NCI-H345 (cell line): ENCODE measurements at regions not wholly inside any gene's neighbourhood (a gene's known extent, or its start where the extent isn't known, plus 50 kb on each side); places are given as distances from the start of the nearest gene placed in this dataset.
A peak's percentile ranks its signal among the peaks of the same experiment; 100 is the strongest.

Experiments
- DNase-seq: peaks from one replicate; lab custom pipeline; 2025; lab: John Stamatoyannopoulos, UW

DNA sequence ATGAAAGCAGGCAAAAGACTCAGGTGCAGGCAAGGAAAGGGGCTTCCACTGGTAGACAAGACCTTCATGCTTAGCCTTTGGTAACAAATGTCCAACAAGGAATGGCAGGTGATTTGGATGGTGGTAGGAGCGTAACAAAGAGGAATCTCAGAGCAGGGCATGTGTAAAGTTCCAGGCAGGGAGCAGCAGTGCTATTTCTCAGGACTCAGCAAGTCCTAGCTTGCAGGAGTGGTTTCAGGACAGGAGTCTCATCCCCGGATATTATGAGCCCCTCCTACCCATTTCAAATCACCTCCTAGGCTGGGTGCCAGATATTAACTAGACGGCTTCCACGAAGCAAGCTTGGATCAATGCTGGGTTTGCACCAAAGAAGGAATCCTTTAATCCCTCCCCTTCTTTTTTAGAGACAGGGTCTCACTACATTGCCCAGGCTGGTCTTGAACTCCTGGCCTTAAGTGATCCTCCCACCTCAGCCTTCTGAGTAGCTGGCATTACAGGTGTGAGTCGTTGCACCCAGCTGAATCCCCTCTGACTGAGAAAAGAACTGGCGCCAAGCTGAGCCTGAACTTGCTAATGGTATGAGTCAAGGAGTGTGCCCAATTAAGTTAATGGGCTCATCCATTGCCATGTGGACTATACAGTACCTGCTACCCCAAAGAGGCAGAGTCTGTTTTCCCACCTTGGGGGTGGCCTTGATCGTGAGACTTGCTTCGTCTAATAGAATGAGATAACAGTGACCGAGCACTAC, 190.3 kb downstream of the ARL4C start:
- DNase-seq, result no peak

DNA sequence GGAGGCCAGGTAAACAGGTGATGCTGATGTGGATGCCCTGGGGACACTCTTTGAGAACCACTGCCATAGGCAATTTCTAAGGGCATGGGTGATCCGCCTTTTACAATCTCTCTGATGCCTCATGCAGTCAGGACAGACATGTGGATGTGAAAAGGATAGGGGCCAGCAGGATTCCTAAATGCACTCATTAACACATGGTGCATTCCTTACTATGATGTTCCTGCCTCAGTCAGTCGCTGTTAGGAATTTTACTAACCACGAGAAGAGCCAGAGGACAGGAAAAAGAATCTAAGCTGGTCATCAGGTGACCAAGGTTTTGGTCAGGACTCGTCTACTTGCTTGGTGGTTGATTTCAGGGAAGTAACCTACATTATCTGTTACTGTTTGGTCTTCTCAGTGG, 191.0 kb downstream of the ARL4C start:
- no peak for DNase-seq

DNA sequence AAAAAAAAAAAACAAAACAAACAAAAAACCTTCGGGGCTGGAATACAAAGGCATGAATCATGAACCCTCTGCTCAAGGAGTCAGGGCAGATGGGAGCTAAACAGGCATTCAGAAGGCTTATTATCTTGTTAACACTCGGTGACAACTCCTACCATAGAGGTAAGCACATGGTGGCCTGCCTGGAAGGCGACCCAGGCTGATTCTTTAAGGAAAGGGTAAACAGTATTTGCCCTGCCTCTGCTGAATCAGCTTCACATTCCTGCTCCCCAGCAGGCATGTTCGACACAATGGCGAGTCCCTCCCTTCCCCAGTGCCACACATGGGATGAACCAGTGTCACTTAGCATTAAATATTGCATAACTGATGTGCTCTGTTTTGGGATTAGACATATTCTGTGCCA, 191.9 kb downstream of the ARL4C start:
- DNase-seq, result no peak

DNA sequence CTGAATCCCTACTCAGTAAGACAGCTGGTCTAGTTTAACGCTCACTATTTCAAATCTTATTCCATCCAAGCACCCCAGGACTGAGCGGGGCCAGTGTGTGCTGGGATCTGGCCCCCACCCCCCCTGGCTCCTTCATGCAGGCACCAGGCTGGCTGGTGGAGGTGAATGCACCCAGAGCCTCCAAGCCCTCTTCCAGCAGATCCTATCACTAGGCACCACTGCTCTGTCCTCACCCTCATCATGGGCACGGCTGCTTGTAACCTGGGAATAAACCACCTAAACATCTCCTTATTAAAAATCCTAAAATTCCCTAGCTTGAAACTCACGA, 194.3 kb downstream of the ARL4C start:
- no peak for DNase-seq

DNA sequence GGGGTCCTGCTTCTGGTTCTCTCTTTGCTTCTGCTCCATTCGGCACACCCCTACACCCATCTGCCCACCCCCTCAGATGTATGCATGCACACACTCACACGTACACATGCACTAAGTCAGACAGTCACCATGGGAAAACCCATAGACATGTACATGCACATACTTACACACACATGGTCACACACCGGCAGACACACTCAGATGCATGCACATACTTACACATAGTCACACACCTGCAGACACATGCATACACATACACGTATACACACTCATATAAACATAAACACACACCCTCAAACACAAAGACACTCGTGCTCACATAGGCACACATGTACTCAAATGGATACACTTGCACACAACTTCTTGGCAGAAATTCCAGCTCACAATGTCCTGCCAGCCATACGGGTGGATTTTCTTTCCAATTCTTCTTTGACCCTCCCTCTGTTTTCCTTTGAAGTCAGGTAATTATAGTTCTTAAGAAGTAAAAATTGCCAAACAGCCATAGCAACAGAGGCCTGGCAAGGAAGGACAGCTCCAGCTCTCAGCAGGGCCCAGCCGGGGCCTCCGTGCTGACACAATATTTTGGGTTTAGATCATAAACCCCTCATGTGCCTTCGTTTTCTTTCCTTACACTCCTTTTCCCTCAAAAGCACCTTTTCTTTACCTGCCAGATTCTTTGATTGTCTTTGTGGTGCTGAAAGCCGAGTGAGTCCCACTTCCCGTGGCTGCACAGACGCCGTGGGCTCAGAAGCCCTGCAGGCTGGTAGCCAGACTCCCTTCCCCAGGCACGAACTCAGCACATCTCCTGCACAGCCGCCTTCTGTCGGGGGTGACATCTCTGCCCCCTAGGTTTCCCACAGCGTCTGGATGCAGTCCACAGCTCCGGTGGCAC, 195.7 kb downstream of the ARL4C start:
- DNase-seq, result no peak

GRCh38 chr2:234300391-234300925, 196.4 kb downstream of the ARL4C start:
- no peak for DNase-seq

DNA sequence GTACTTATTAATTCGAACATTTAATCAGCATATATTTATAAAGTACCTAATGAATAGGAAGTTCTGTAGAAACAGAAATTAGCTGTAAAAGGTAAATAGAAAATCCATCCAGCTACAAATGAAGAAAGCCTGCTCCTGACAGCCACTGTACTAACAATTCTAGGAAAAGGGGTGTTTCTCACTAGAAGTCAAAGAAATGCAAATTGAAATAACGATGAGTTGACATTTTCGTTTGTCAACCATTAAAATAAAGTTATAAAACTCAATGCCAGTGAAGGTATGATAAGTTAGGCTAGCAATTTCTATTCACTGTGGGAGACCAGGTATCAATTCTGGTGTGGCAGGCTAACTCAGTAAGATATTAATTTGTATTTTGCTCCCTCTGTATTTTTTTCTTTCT, 198.0 kb downstream of the ARL4C start:
- DNase-seq, result no peak

DNA sequence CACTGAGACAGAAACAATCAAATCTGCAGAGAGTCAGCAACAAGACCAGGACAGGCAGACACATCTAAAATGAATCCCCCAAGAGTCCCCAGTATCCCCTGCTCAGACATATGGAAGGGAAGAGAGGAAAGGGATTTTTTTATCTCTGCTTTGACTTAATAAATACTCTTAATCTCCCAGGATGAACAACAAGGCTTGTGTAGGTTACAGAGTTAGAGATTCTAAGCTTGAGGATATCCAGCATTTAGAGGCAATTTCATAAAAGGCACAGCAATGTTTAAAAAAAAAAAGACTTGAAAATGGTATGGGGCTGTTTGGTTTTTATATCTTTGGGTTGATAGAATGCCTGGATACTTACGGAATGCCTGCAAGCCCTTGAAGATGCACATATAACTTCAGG, 199.9 kb downstream of the ARL4C start:
- DNase-seq, result no peak

- no peak for DNase-seq
Measured at GRCh38 chr2:234293973-234294372, 202.9 kb downstream of the ARL4C start.

- DNase-seq, result no peak
Measured at GRCh38 chr2:234292962-234293243, 204.0 kb downstream of the ARL4C start.

GRCh38 chr2:234292205-234292961, 204.5 kb downstream of the ARL4C start:
- no peak for DNase-seq

- DNase-seq, result peak; percentile 73
Measured at GRCh38 chr2:234291765-234292204, 205.1 kb downstream of the ARL4C start.

DNA sequence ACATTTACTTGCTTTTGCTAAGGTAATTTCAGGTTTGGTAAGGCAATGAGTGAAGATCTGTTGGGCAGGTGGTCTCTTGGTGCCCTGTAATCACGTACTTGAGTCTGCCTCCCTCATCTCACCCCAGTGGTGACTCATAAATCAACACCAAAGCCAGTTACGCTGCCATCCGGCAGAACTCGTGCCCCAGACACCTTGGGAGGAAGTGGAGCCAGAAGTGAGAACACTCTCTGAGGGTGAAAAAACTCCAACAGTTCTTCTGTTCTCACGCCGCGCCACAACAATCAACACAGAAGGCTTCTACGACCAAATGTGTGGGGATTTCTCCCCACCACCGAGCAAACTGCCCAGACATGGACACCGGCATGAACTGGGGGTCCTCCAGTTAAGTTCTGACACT, 206.2 kb downstream of the ARL4C start:
- DNase-seq, result no peak

GRCh38 chr2:234289834-234290590, 206.9 kb downstream of the ARL4C start:
- DNase-seq, result no peak

DNA sequence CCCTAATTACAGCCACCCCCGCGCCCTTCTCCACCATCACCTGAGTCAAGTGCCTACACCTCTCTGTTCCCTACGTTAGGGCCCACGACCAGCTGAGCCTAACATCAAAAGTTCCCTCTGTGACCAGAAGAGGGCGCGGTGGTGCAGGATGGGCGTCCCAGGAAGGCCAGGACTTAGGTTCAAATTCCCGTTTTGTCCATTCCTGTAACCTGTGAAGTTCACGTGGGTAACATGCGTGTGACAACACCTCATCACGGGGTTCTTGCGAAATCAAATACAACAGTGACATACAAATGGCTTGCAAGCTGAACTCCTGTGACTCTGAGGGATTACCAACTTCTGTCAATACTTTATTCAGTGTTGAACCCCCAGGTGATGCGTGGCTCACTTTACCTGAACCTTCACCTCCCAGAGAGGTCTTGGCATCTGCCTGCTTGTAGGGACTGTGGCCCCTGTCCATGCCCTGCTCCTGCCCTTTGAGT, 207.9 kb downstream of the ARL4C start:
- DNase-seq, result peak; percentile 31

- no peak for DNase-seq
Measured at GRCh38 chr2:234287650-234288049, 209.2 kb downstream of the ARL4C start.

DNA sequence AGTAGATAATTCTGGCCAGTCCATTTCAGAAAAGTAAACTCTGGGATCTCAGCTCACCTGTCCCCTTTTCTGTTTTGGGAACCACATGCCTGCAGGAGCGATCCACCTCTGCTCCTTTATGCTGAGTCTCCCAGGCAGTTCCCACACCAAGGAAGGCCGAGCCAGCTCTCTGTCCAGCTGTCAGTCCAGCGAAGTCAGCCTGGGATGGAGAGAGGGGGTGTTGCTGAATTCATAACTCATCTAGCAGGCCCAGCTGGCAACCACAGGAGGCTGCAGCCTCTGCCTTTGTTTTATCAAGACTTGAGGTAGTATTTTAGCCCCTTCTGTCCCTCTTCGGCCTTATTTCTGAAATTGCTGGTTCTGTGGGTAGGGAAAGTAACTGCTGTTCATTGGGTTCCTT, 209.9 kb downstream of the ARL4C start:
- DNase-seq, result no peak

- no peak for DNase-seq
Measured at GRCh38 chr2:234286118-234286598, 210.7 kb downstream of the ARL4C start.

- DNase-seq, result no peak
Measured at GRCh38 chr2:234285541-234285940, 211.3 kb downstream of the ARL4C start.

- DNase-seq, result no peak
Measured at GRCh38 chr2:234279637-234280036, 217.2 kb downstream of the ARL4C start.

DNA sequence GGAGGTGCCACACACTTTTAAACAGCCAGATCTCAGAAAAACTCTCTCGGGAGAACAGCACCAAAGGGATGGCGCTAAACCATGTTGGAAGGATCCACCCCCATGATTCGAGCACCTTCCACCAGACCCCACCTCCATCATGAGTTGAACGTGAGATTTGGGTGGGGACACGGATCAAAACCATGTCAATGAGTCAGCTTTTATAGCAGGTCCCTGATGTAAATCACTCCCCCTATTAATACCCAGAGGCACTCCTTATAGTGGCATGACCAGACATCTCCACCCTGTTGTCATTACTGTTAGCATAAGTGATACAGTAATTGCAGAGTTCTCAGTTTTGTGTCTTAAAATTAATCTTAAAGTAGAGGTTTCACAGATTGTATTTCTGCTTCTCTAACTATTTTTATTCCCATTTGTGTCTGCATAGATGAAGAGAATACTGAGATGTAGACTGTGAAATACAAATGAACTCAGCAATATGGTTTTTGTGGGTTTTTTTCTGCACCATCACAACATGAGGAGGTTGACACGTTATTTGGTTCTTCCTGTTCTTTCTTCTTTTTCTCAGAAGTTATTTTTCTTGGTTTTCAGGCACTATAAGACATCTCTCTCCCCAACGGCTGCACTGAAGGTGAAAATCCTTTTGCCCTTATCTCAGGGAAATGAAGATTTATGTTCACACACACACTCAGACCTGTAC, 218.2 kb downstream of the ARL4C start:
- DNase-seq, result no peak
